Loucy (cell line): ENCODE measurements at regions not wholly inside any gene's neighbourhood (a gene's known extent, or its start where the extent isn't known, plus 50 kb on each side); places are given as distances from the start of the nearest gene placed in this dataset.

ENCODE experiments used
- H2AFZ ChIP-seq: fragments of 200-600 bp; sonication (generic); 2 replicates; pipeline ENCODE4 v1.6.0; 2016; ENCODE audit warnings: antibody characterized with exemption, mild to moderate bottlenecking, low read length, moderate library complexity
- H3F3A ChIP-seq: fragments of 200-600 bp; 2 replicates; pipeline ENCODE4 v1.6.0; 2016; ENCODE audit warnings: antibody characterized with exemption, low read depth, mild to moderate bottlenecking
- H3K27me3 ChIP-seq: fragments of 200-600 bp; sonication (generic); 2 replicates; pipeline ENCODE4 v1.6.1; 2014; ENCODE audit warnings: low read length, mild to moderate bottlenecking; ENCODE audit not compliant: insufficient read depth, poor library complexity, severe bottlenecking
- H3K36me3 ChIP-seq: fragments of 200-600 bp; sonication (generic); 2 replicates; pipeline ENCODE4 v1.6.1; 2016; ENCODE audit warnings: low read length; ENCODE audit not compliant: insufficient read depth
- H3K4me1 ChIP-seq: fragments of 200-600 bp; sonication (generic); 2 replicates; pipeline ENCODE4 v1.5.1; 2014; ENCODE audit warnings: low read length, mild to moderate bottlenecking; ENCODE audit not compliant: insufficient read depth, poor library complexity, severe bottlenecking
- H3K4me2 ChIP-seq: fragments of 200-600 bp; sonication (generic); 2 replicates; pipeline ENCODE4 v1.6.0; 2014; ENCODE audit warnings: antibody characterized with exemption, low read length, low read depth, mild to moderate bottlenecking; ENCODE audit not compliant: poor library complexity, severe bottlenecking
- H3K4me3 ChIP-seq: fragments of 200-600 bp; sonication (generic); 2 replicates; pipeline ENCODE4 v1.5.1; 2014; ENCODE audit warnings: low read length, mild to moderate bottlenecking, mixed read lengths; ENCODE audit not compliant: poor library complexity, severe bottlenecking
- H3K79me2 ChIP-seq: fragments of 200-600 bp; sonication (generic); 2 replicates; pipeline ENCODE4 v1.6.1; 2014; ENCODE audit warnings: low read length; ENCODE audit not compliant: insufficient read depth
- H3K9ac ChIP-seq: fragments of 200-600 bp; sonication (generic); 2 replicates; pipeline ENCODE4 v1.6.0; 2014; ENCODE audit warnings: mild to moderate bottlenecking, low read depth, low read length, moderate library complexity; ENCODE audit not compliant: poor library complexity, severe bottlenecking
- H3K9me2 ChIP-seq: fragments of 200-600 bp; sonication (generic); replicated peaks from 2 replicates; pipeline ENCODE4 v1.6.1; 2016; ENCODE audit warnings: low read depth, low read length, mixed read lengths
- H3K9me3 ChIP-seq: fragments of 200-600 bp; sonication (generic); 2 replicates; pipeline ENCODE4 v1.6.1; 2014; ENCODE audit warnings: mild to moderate bottlenecking, antibody characterized with exemption, low read length, low read depth; ENCODE audit not compliant: insufficient read depth
- H4K20me1 ChIP-seq: fragments of 200-600 bp; sonication (generic); 2 replicates; pipeline ENCODE4 v1.6.0; 2014; ENCODE audit warnings: antibody characterized with exemption, low read length, mild to moderate bottlenecking; ENCODE audit not compliant: insufficient read depth, poor library complexity, severe bottlenecking
- CTCF ChIP-seq: fragments of 200-600 bp; sonication (generic); conservative IDR thresholded peaks from 2 replicates; pipeline ENCODE4 v1.5.1; 2014; ENCODE audit warnings: mild to moderate bottlenecking, antibody characterized with exemption, low read length
- EZH2phosphoT487 ChIP-seq: fragments of 200-600 bp; IDR thresholded peaks from 2 replicates; pipeline ENCODE4 v1.6.1; 2018; ENCODE audit warnings: antibody characterized with exemption, mild to moderate bottlenecking, moderate library complexity, borderline replicate concordance

GRCh38 chr2:13034861-13035260 lies 318.1 kb downstream of the TRIB2 start:
- no peaks in the 10 kb centered on the region for H3K9me2 ChIP-seq
- H2AFZ ChIP-seq = no peak overlapping the region
- H3K9me3 ChIP-seq = no peaks in the 10 kb centered on the region
- no peaks in the 10 kb centered on the region for H3F3A ChIP-seq
- no peaks in the 10 kb centered on the region for H3K4me1 ChIP-seq
- no peak overlapping the region for H3K9ac ChIP-seq
- no peaks in the 10 kb centered on the region for H3K79me2 ChIP-seq
- TF ChIP-seq CTCF = no peak
- TF ChIP-seq EZH2phosphoT487 = no peak
- H3K4me2 ChIP-seq = no peak overlapping the region
- H4K20me1 ChIP-seq = no peaks in the 10 kb centered on the region
- H3K27me3 ChIP-seq = no peaks in the 10 kb centered on the region
- no peak overlapping the region for H3K4me3 ChIP-seq
- no peaks in the 10 kb centered on the region for H3K36me3 ChIP-seq

GRCh38 chr2:13035866-13036265 lies 319.1 kb downstream of the TRIB2 start:
- Histone ChIP-seq H3K79me2 (no peaks in the 10 kb centered on the region), H2AFZ (no peak overlapping the region), H3K4me1 (no peaks in the 10 kb centered on the region), H3K9me2 (no peaks in the 10 kb centered on the region), H3F3A (no peaks in the 10 kb centered on the region), H3K9ac (no peak overlapping the region), H3K4me2 (no peak overlapping the region), H3K36me3 (no peaks in the 10 kb centered on the region), H4K20me1 (no peaks in the 10 kb centered on the region), H3K4me3 (no peak overlapping the region), H3K9me3 (no peaks in the 10 kb centered on the region; the same call in 1 of the 2 replicates), H3K27me3 (no peaks in the 10 kb centered on the region)
- TF ChIP-seq EZH2phosphoT487 (no peak), CTCF (no peak)

- no peaks in the 10 kb centered on the region for H4K20me1 ChIP-seq
- H2AFZ ChIP-seq = no peak overlapping the region
- H3K9me3 ChIP-seq = no peaks in the 10 kb centered on the region; the same call in 1 of the 2 replicates
- H3K79me2 ChIP-seq = no peaks in the 10 kb centered on the region
- H3K9me2 ChIP-seq = no peaks in the 10 kb centered on the region
- no peaks in the 10 kb centered on the region for H3K27me3 ChIP-seq
- H3K9ac ChIP-seq = no peak overlapping the region
- H3K4me3 ChIP-seq = no peak overlapping the region
- no peaks in the 10 kb centered on the region for H3F3A ChIP-seq
- H3K4me1 ChIP-seq = no peaks in the 10 kb centered on the region
- H3K36me3 ChIP-seq = no peaks in the 10 kb centered on the region
- TF ChIP-seq CTCF (no peak), EZH2phosphoT487 (no peak)
- no peak overlapping the region for H3K4me2 ChIP-seq
Observed at GRCh38 chr2:13040043-13040442, 323.3 kb downstream of the TRIB2 start.
